HEK293 (cell line): ENCODE measurements at regions not wholly inside any gene's neighbourhood (a gene's known extent, or its start where the extent isn't known, plus 50 kb on each side); places are given as distances from the start of the nearest gene placed in this dataset.

Source experiments
- CTCF ChIA-PET: fragments of 350-600 bp; formaldehyde crosslinking; extraction: SDS; loops from one replicate; lab custom pipeline; 2021; ENCODE audit warnings: antibody characterized with exemption; lab: Yijun Ruan, JAX
- POLR2A ChIA-PET: fragments of 300-600 bp; formaldehyde crosslinking; extraction: SDS; loops from one replicate; lab custom pipeline; 2020; ENCODE audit warnings: antibody characterized with exemption, inconsistent platforms; lab: Yijun Ruan, JAX
- H3K27ac ChIP-seq: fragments of 200-500 bp; sonication (Bioruptor generic); 2 replicates; pipeline ENCODE4 v1.5.1; 2014; ENCODE audit warnings: low read depth, low read length, control low read depth, inconsistent platforms; ENCODE audit errors: extremely low read depth
- H3K36me3 ChIP-seq, 2 experiments: fragments of 200-500 bp in 1 of 2; sonication (Bioruptor generic) in 1 of 2; 1 replicate in 1 of 2; 2 replicates in 1 of 2; pipeline ENCODE4 v1.5.1; 2014 to 2017; ENCODE audit warnings: inconsistent platforms in 2 of 2, low read length in 2 of 2; ENCODE audit not compliant: control insufficient read depth in 2 of 2, insufficient read depth in 1 of 2
- H3K4me1 ChIP-seq: fragments of 200-500 bp; sonication (Bioruptor generic); 2 replicates; pipeline ENCODE4 v1.5.1; 2014; ENCODE audit warnings: mild to moderate bottlenecking, low read length, inconsistent platforms; ENCODE audit not compliant: control insufficient read depth, insufficient read depth
- H3K4me3 ChIP-seq: 2 replicates; pipeline ENCODE4 v1.5.1; 2011; ENCODE audit warnings: low read depth, mild to moderate bottlenecking, control low read depth, low read length, moderate library complexity
- H3K9me3 ChIP-seq: fragments of 200-500 bp; sonication (Bioruptor generic); 2 replicates; pipeline ENCODE4 v1.5.1; 2014; ENCODE audit warnings: low read depth, low read length, inconsistent platforms; ENCODE audit not compliant: control insufficient read depth, insufficient read depth
- GLIS1 ChIP-seq: fragments of 450-650 bp; formaldehyde crosslinking; IDR thresholded peaks from 2 replicates; pipeline ENCODE4 v1.5.1; 2016; ENCODE audit warnings: missing biosample characterization, missing genetic modification characterization
- GLIS2 ChIP-seq: fragments of 450-650 bp; formaldehyde crosslinking; IDR thresholded peaks from 2 replicates; pipeline ENCODE4 v1.5.1; 2016; ENCODE audit warnings: missing biosample characterization, missing genetic modification characterization
- IKZF3 ChIP-seq: fragments of 450-650 bp; IDR thresholded peaks from 2 replicates; pipeline ENCODE4 v1.5.0; 2018; ENCODE audit warnings: missing biosample characterization, mild to moderate bottlenecking, missing genetic modification characterization, moderate library complexity
- KLF7 ChIP-seq: fragments of 450-650 bp; formaldehyde crosslinking; IDR thresholded peaks from 2 replicates; pipeline ENCODE4 v1.5.1; 2016; ENCODE audit warnings: missing biosample characterization, missing genetic modification characterization, borderline replicate concordance
- KLF9 ChIP-seq: fragments of 450-650 bp; formaldehyde crosslinking; IDR thresholded peaks from 2 replicates; pipeline ENCODE4 v1.5.1; 2016; ENCODE audit warnings: missing biosample characterization, missing genetic modification characterization, low read depth
- PRDM4 ChIP-seq: fragments of 450-650 bp; formaldehyde crosslinking; IDR thresholded peaks from 2 replicates; pipeline ENCODE4 v1.5.1; 2017; ENCODE audit warnings: missing biosample characterization, missing genetic modification characterization
- SCRT1 ChIP-seq: fragments of 450-650 bp; formaldehyde crosslinking; IDR thresholded peaks from 2 replicates; pipeline ENCODE4 v1.5.1; 2016; ENCODE audit warnings: missing biosample characterization, missing genetic modification characterization, borderline replicate concordance
- ZBTB1 ChIP-seq: fragments of 450-650 bp; formaldehyde crosslinking; IDR thresholded peaks from 2 replicates; pipeline ENCODE4 v1.5.1; 2016; ENCODE audit warnings: missing biosample characterization, missing genetic modification characterization
- ZNF157 ChIP-seq: fragments of 450-650 bp; formaldehyde crosslinking; IDR thresholded peaks from 2 replicates; pipeline ENCODE4 v1.5.1; 2016; ENCODE audit warnings: missing biosample characterization, missing genetic modification characterization
- ZNF19 ChIP-seq: fragments of 450-650 bp; formaldehyde crosslinking; IDR thresholded peaks from 2 replicates; pipeline ENCODE4; 2016; ENCODE audit warnings: missing biosample characterization, missing genetic modification characterization, low read depth
- ZNF2 ChIP-seq: fragments of 450-650 bp; formaldehyde crosslinking; IDR thresholded peaks from 2 replicates; pipeline ENCODE4 v1.5.1; 2016; ENCODE audit warnings: missing biosample characterization, missing genetic modification characterization
- ZNF26 ChIP-seq: fragments of 450-650 bp; formaldehyde crosslinking; IDR thresholded peaks from 2 replicates; pipeline ENCODE4 v1.5.1; 2016; ENCODE audit warnings: missing biosample characterization, missing genetic modification characterization
- ZNF280D ChIP-seq: fragments of 450-650 bp; formaldehyde crosslinking; IDR thresholded peaks from 2 replicates; pipeline ENCODE4 v1.5.1; 2016; ENCODE audit warnings: missing biosample characterization, missing genetic modification characterization
- ZNF302 ChIP-seq: fragments of 450-650 bp; formaldehyde crosslinking; IDR thresholded peaks from 2 replicates; pipeline ENCODE4 v1.5.1; 2016; ENCODE audit warnings: missing biosample characterization, missing genetic modification characterization, low read depth
- ZNF335 ChIP-seq: fragments of 450-650 bp; formaldehyde crosslinking; conservative IDR thresholded peaks from 2 replicates; pipeline ENCODE4 v1.5.1; 2016; ENCODE audit warnings: missing biosample characterization, missing genetic modification characterization
- ZNF404 ChIP-seq: fragments of 450-650 bp; formaldehyde crosslinking; IDR thresholded peaks from 2 replicates; pipeline ENCODE4 v1.5.1; 2017; ENCODE audit warnings: missing biosample characterization, missing genetic modification characterization
- ZNF514 ChIP-seq: fragments of 450-650 bp; formaldehyde crosslinking; IDR thresholded peaks from 2 replicates; pipeline ENCODE4 v1.5.1; 2016; ENCODE audit warnings: missing biosample characterization, missing genetic modification characterization
- ZNF521 ChIP-seq: fragments of 450-650 bp; formaldehyde crosslinking; IDR thresholded peaks from 2 replicates; pipeline ENCODE4 v1.5.1; 2017; ENCODE audit warnings: missing biosample characterization, mild to moderate bottlenecking, missing genetic modification characterization
- ZNF600 ChIP-seq: fragments of 450-650 bp; formaldehyde crosslinking; IDR thresholded peaks from 2 replicates; pipeline ENCODE4 v1.5.1; 2016; ENCODE audit warnings: missing biosample characterization, missing genetic modification characterization
- ZNF645 ChIP-seq: fragments of 450-650 bp; formaldehyde crosslinking; IDR thresholded peaks from 2 replicates; pipeline ENCODE4; 2016; ENCODE audit warnings: missing biosample characterization, missing genetic modification characterization
- ZNF658 ChIP-seq: fragments of 450-650 bp; formaldehyde crosslinking; IDR thresholded peaks from 2 replicates; pipeline ENCODE4; 2016; ENCODE audit warnings: missing biosample characterization, missing genetic modification characterization

GRCh38 chr15:70447081-70447480 lies 316.3 kb downstream of the UACA start:
- H3K36me3 ChIP-seq, result no peaks in the 10 kb centered on the region
- POLR2A ChIA-PET, result no interaction called here
- no peaks in the 10 kb centered on the region for H3K9me3 ChIP-seq
- no peak overlapping the region for H3K4me3 ChIP-seq
- CTCF ChIA-PET, result interaction anchor here (1.5 to 2.1 kb wide), 3 partner anchors 19 to 66 kb away, joined by 3 to 8 read pairs (median 6); no protein-coding TSS in a partner anchor
- no peak overlapping the region for H3K27ac ChIP-seq
- TF ChIP-seq ZNF335 (tag by site-specific recombination) (no peak), GLIS1 (tag by site-specific recombination) (no peak), KLF7 (no peak), ZNF2 (no peak), GLIS2 (tag by site-specific recombination) (no peak), ZNF26 (tag by site-specific recombination) (no peak)
- TF ChIP-seq, all 188 proteins: peak for 0
- peaks cover 6% of the 10 kb centered on the region; the same call in 1 of the 2 replicates for H3K4me1 ChIP-seq

- no peak for TF ChIP-seq ZNF280D (tag by site-specific recombination)
- TF ChIP-seq ZBTB1, result no peak
- Histone ChIP-seq H3K27ac (no peak overlapping the region), H3K36me3 (no peaks in the 10 kb centered on the region), H3K4me3 (no peak overlapping the region), H3K9me3 (no peaks in the 10 kb centered on the region), H3K4me1 (peaks cover 6% of the 10 kb centered on the region; the same call in 1 of the 2 replicates)
- POLR2A ChIA-PET, result interaction anchor here (0.6 kb wide), 1 partner anchor 853 kb away, joined by 3 read pairs; no protein-coding TSS in a partner anchor
- CTCF ChIA-PET, result interaction anchor here (0.9 to 1.8 kb wide), 4 partner anchors 21 to 69 kb away, joined by 3 to 7 read pairs (median 4); no protein-coding TSS in a partner anchor
Measured at GRCh38 chr15:70443486-70444273, 319.7 kb downstream of the UACA start.

GRCh38 chr15:70442616-70443321 lies 320.6 kb downstream of the UACA start:
- Histone ChIP-seq H3K9me3 (no peaks in the 10 kb centered on the region), H3K36me3 (no peaks in the 10 kb centered on the region), H3K4me3 (no peak overlapping the region), H3K4me1 (peaks cover 6% of the 10 kb centered on the region; the same call in 1 of the 2 replicates), H3K27ac (no peak overlapping the region)
- ChIA-PET POLR2A (interaction anchor here (0.6 kb wide), 1 partner anchor 852 kb away, joined by 3 read pairs; no protein-coding TSS in a partner anchor), CTCF (interaction anchor here (0.5 to 1.8 kb wide), 4 partner anchors 20 to 180 kb away, joined by 3 to 7 read pairs (median 3); no protein-coding TSS in a partner anchor)
- TF ChIP-seq ZNF19 (tag by site-specific recombination) (no peak), SCRT1 (tag by site-specific recombination) (no peak), ZNF521 (no peak), ZNF658 (tag by site-specific recombination) (no peak), ZNF157 (tag by site-specific recombination) (no peak), ZNF404 (tag by site-specific recombination) (no peak), PRDM4 (tag by site-specific recombination) (no peak), ZNF645 (no peak), ZNF600 (tag by site-specific recombination) (no peak), KLF9 (tag by site-specific recombination) (no peak), ZNF514 (tag by site-specific recombination) (no peak), ZNF302 (tag by site-specific recombination) (no peak), IKZF3 (tag by site-specific recombination) (no peak)
